ENCODE measurements at regions not wholly inside any gene's neighbourhood (a gene's known extent, or its start where the extent isn't known, plus 50 kb on each side); places are given as distances from the start of the nearest gene placed in this dataset.
"Not testable (repeated sequence)": the region's sequence is repeated elsewhere in the genome, so short reads cannot be mapped to it uniquely, and the experiment has no call there.

DNA sequence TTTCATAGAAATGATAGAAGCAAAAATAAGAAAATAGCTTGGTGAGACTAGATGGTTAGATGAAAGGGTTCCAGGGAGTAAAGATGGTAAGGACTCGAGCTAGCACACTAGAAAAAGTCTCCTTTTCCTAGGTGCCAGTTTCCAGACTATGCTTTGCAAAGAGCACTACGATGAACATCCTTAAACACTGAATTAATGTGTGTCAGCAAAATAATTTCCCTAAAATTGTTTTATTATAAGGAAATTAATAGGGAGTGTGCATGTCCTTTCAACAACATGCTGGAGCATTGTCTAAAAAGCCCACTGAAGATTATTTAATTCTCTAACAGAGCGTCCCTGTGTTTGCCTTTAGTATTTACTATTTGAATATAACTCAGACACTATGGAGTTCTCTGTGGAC lies 107.4 kb upstream of the NDUFV2 start:
- DNase-seq: no peak

DNA sequence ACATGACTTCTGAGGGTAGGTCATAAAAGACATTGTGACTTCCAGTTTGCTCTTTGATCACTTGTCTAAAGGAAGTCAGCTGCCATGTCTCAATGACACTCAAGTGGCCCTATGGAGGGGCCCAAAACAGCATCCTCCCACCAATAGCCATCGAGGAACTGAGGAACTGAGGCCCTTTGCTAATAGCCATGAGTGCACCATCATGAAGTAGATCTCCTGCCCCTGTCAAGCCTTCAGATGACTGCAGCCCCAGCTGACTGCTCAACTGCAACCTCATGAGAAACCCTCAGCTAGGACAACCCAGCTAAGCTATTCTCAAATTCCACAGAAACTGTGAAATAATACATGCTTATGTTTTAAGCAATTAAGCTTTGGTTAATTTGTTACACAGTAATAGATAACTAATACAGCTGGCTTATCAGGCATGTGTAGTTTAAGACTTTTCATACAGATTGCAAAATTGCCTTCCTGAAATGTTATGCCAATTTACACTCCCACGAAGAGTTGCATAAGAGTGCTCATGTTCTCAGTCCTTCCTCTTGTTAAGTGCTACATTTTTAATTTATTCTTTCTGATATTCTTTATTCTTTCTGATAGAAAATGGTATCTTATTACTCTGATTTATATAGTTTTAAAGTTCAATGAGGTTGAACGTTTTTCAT lies 105.6 kb upstream of the NDUFV2 start:
- DNase-seq: no peak

DNA sequence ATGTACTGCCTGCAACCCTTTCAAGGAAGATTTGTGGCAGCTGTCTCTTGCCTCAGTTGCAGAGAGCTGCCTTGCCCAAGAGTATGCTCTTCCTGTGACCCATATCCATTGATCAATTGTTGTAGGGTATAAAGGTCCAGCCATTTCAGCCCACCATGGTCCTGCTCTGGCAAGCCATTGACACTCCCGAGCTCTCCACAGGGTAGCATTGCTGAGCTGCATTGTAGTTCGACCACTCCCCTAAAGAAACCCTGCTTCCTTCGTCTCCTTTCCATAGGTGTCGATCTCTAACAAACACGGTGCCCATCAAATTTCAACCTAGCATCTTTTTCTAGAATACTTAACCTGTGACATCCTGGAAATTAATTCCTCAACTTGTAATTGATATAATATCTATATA lies 104.9 kb upstream of the NDUFV2 start:
- no peak for DNase-seq

DNA sequence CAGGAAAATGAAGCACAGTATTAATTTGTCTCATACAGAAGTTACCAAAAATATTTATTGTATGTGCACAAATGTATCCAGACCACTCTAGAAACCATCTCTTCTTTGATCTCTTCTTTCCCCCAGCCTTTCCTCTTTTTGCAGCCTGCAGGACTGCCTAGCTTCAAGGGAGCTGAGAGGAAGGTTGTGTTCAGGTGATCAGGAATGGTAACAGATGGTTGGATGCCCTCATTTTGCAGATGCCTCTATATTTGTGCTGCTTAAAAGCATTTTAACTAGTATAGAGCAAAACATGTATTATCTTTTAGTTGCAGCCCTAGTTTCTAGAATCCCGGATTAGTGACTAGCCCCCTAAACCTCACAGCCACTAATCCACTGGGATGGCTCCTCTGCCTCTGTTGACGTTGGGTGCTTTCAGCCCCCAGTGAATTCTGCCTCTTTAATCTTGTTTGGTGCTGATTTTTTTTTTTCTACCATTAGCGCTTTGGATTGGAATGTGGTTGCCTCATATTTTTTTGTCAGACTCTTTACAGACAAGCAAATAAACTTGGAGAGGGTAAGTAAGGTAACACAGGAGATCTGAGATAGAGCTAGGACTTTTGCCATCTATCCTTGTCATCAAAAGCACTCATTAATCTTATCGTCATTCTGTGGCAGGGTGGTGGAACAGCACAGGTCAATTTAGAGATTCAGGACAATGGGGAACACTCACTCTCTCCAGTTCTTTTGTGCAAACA lies 103.8 kb upstream of the NDUFV2 start:
- DNase-seq: peak; percentile 47

DNA sequence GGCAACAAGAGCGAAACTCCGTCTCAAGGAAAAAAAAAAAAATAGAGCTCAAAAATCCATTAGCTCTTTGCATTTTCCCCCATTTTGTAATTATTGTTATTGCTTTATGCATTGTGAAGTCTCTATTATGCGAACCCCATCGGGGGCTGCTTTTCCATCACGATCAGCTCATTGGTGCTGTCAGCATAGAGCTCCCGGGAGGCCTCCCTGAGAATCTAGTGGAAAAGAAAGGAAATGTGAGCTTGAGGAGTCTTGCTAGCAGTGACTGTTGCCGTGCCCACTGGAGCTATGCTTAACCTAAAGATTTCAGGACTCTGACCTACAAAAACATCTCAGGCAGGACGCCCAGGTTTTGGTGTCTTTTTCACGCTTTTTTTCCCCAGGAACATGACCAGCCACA lies 102.6 kb upstream of the NDUFV2 start:
- no peak for DNase-seq

DNA sequence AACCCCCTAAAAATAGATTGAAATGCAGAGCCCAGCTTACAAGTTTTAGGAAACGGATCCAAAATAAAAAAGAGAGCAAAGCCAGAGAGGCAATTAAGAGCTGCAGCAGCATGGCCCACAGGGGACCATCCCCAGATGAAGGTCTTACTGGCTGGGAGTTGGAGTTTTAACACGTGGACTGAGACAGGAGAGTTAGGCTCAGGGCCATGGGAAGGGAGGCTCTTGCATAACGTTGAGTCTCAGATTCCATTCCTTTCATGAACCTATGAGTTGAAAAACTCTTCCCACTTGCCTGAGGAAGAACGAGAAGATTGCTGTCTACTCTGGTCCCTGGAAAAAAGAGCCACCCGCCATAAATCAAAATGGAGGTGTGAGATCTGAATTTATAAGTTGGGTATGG lies 101.8 kb upstream of the NDUFV2 start:
- no peak for DNase-seq

DNA sequence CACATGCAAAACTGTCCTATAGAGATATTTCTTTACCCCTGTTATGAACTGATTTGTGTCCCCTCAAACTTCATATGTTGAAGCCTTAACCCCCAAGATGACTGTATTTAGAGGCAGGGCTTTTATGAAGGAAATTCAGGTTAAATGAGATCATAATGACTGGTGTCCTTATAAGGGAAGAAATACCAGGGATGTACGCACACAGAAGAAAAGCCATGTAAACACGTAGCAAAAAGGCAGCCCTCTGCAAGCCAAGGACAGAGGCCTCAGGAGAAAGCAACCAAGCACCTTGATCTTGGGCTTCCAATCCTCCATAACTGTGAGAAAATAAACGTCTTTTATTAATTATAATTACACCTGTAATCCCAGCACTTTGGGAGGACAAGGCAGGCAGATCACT lies 101.3 kb upstream of the NDUFV2 start:
- DNase-seq: no peak

DNA sequence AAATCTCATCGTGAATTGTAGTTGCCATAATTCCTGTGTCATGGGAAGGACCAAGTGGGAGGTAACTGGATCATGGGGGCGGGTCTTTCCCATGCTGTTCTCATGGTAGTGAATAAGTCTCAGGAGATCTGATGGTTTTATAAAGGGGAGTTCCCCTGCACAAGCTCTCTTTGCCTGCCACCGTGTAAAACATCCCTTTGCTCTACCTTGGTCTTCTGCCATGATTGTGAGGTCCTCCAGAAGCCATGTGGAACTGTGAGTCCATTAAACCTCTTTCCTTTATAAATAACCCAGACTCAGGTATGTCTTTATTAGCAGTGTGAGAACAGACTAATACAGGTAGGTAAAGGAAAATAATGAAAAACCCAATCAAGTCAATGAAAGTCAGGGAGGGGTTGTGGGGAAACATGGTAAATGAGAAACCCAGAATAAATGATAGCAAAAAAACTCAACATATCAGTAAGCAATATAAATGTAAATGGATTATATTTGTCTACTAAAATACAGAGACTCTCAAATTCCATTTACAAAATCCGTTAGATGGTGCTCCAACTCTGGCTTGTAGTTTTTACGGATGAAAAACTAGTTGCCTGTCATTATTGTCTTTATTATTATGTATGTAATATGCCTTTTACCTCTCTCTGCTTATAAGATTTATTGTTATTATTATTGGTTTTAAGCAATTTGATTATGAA lies 98.9 kb upstream of the NDUFV2 start:
- DNase-seq: no peak

DNA sequence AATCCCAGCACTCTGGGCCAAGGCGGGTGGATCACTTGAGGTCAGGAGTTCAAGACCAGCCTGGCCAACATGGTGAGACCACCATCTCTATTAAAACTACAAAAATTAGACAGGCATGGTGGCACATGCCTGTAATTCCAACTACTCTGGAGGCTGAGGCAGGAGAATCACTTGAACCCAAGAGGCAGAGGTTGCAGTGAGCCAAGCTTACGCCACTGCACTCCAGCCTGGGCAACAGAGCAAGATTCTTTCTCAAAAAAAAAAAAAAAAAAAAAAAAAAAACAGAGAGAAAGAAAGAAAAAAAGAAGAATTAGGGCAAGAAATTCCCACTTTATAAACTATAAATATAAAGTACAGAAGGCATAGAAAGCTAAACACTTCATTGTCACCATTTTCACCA lies 98.2 kb upstream of the NDUFV2 start:
- not testable (repeated sequence) for DNase-seq

DNA sequence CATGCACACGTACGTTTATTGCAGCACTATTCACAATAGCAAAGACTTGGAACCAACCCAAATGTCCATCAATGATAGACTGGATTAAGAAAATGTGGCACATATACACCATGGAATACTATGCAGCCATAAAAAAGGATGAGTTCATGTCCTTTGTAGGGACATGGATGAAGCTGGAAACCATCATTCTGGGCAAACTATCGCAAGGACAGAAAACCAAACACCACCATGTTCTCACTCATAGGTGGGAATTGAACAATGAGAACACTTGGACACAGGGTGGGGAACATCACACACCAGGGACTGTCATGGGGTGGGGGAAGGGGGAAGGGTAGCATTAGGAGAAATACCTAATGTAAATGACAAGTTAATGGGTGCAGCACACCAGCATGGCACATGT lies 94.8 kb upstream of the NDUFV2 start:
- DNase-seq: not testable (repeated sequence)

DNA sequence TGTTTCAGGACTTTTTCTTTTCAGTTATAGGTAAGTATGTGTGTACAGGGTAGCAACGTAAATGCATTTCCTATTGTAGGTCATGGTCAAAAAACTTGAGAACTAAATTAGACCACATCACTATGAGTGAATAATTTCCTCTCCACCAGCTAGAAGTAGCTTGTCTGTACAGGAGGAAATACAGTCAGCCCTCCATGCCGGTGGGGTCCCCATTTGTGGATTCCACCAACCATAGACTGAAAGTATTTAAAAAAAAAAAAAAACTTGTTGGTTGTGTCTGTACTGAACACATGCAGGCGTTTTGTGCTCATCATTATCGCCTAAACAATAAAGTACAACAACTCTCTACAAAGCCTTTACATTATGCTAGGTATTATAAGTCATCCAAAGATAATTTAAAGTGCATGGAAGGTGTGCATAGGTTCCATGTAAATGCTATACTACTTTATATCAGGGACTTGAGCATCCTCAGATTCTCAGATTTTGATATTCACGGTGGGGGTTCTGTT lies 94.2 kb upstream of the NDUFV2 start:
- no peak for DNase-seq

DNA sequence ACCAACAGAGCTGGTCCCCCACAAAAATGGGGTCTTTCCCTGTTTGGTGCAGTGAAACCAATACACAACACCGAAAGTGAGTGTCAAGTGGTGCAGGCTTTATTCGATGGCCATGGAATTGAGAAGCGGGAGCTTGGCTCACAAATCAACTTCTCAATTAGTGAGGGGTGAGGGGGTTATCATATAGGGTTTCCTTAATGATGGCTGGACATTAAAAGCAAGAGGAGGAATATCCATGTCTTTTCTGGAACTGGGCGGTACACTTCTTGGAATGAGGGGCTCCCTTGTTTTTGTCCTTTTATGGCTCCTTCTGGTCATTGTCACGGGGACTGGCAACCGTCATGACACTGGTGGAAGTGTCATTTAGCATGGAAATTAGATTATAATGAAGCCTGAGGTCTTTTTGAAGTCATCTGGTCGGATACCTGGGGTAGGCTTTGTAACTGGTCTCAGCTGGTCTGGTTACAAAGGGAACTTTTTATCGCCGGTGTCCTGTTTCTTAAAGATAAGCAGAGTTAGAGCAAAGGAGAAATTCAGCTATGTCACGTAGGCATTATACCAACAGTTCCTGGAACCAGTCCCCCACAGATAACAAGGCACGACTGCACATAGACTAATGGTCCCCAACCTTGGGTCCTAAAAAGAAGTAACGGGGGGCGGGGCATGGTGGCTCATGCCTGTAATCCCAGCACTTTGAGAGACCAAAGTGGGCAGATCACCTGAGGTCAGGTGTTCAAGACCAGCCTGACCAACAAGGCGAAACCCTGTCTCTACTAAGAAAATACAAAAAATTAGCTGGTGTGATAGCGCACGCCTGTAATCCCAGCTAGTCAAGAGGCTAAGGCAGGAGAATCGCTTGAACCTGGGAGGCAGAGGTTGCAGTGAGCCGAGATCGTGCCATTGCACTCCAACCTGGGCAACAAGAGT lies 93.5 kb upstream of the NDUFV2 start:
- DNase-seq: no peak

DNA sequence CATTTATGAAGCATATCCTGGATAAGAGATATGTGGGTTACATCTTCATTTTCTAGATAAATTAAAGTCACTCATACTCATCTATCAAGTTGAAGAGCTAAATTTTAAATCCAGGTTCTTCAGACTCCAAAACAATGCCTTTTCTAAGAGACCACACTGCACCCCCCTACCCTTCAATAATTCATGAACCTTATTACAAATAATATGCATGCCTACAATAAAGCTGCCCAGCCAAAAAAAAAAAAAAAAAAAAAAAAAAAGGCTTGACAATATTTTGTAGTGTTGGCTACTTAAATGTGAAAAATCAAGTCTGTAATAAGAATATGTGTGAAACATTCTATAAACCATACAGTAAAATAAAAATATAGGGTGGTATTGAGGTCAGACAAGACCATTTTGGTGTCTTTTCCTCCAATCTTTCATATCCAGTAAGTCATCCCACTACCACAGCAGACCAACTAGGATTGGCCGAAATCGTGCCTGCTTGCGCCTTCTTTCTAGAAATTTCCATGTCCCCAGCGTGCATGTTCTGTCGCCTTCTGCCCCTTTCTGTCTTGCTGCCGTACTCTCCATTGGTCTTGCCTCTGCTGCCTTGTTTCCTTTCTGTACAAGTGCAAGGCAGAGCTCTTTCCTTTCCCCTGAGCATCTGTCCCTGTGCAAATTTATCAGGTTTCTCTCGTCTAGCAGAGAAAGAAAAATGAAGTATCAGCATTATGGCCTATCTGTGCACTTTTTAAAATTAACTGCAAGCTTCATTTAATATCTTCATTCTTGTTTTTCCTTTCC lies 92.6 kb upstream of the NDUFV2 start:
- DNase-seq: no peak

DNA sequence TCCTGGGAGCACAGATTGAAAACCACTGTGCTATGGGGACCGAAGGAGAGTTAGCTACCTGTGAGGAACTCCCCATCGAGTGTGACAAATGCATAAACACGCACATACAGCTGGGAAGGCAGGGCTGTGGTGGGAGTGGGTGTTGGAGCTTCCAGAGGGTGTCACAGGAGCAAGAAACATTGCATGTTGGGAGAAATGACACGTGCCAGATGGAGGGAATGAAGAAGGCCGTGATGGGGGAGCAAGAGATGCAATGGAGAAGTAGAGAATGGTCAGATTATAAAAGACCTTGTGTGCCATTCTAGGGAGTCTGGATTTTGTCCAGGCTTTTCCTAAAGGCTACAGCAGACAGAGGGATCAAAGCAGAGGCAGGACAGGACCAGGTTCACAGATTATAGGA lies 91.1 kb upstream of the NDUFV2 start:
- DNase-seq: no peak

DNA sequence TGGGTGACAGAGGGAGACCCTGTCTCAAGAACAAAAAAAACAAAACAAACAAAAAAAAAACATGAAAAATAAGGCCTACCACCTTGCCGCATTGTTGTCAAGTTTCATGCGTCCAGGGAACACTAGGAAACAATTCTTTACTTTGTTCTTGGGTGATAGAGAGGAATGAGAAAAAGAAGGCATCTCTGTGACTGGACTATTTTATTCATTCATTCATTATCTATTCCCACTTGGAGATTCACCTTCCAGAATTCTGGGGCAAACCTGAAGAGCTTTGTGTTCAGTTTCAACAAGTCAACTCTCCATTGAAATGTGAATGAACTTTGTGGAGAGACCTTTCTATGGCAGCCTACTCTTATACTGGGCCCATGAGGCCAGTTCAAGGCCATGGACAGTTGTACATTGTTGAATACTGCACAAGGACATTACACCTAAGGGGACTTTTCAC lies 88.5 kb upstream of the NDUFV2 start:
- no peak for DNase-seq

DNA sequence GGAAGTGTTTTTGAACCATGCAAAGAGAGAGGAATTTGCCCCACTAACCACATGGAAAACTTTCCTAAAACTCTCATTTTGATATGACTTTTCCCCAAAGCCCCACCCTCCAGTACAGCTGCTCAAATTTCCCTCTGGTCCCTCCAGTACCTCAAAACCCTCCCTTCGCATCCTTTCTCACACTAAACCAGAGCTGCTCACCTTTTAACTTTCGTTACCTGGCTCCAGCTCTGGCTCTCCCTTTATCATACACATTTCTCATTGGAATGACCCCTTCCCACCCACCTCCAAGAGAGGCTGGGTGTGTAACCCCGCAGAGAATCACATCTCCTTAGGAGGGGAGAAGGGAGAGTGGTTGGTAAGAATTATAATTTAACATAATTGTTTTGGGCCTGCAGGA lies 86.8 kb upstream of the NDUFV2 start:
- no peak for DNase-seq

DNA sequence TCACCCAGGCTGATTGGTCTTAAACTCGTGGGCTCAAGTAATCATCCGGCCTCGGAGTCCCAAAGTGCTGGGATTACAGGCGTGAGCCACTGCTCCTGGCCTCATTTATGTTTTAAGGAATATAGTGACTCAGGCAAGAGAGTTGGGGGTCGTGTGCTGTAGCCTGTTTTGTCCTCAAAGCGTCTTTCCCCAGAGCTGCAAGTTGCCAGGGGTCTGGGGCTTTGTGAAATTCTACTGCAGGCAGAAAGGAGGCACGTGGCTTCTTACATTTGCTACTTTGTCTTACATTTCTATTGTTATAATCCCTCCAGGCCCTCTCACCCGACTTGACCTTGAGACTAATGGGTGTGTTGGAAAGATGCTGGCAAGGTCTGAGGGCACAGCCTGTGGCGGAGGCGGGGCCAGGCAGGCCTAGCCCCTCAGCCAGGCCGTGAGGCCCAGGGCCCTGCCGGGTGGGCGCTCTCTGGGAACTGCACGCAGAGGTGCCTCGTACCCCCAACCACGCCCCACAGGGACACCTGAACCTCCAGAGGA lies 85.8 kb upstream of the NDUFV2 start:
- DNase-seq: no peak

DNA sequence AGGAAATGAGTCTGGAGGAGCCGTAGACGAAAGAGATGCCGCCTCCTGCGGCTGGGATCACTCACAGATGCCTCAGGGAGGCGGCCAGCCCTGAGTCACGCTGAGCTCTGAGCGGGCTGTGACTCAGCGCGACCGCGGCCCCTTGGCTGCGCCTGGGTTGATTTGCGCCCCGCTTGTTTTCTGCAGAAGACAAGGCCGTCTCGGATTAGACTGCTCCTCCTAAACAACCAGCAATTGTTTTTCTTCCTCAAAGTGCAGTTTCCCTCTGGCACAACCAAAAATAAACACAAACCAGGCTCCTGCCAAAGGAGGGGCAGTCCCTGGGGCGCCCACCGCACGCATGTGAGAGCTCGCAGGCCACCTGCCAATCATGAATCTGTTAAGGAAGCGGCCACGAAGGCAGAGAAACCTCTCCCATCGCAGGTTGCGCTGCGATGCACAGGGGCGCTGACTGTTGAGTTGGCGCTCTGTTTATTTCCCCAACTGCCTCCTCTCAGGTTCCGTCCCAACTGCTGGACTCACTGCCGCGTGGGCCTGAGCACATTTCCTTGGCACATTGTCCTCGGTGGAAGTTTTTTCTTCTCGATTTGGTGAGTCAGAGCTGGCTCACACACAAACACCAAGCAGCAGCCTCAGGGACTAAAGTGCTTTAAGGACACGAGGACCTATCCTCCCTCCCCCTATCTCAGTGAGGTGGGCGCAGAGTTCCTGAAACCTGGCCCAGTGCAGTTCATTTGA lies 85.2 kb upstream of the NDUFV2 start:
- DNase-seq: peak; percentile 11

DNA sequence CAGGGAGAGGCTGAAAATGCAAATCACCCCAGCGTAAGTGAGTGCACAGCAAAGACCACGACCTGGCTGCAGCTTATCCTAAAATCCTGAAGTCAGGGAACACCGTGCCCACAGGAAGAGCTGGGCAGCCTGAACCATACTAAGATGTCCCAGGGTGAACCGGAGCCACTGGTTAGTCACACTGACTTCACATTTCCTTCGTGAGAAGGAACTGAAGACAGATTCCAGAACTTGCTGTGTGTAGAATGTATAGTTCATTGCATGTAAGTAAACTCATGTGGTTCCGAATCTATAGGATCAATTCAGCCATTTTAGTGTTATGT lies 84.6 kb upstream of the NDUFV2 start:
- no peak for DNase-seq

DNA sequence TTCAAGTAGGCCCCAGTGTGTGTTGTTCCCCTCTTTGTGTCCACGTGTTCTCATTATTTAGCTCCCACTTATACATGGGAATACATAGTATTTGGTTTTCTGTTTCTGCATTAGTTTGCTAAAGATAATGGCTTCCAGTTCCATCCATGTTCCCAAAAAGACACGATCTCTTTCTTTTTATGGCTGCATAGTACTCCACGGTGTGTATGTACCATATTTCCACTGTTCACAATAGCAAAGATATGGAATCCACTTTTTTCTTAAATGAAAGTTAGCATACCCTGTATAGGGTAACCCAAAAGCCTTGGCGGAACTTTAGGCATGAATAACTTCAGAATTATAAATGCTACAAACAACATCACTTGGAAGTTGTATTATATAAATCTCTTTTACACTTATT lies 83.4 kb upstream of the NDUFV2 start:
- DNase-seq: no peak

DNA sequence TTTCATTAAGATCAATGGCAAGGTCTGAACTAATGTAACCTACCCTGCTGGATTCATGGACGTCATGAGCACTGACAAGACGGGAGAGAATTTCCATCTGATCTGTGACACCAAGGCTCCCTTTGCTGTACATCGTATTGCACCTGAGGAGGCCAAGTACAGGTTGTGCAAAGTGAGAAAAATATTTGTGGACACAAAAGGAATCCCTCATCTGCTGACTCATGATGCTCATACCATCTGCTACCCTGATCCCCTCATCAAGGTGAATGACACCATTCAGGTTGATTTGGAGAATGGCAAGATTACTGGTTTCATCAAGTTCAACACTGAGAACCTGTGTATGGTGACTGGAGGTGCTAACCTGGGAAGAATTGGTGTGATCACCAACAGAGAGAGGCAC lies 82.3 kb upstream of the NDUFV2 start:
- no peak for DNase-seq
